OCI-M1 (cell line): ENCODE measurements at regions not wholly inside any gene's neighbourhood (a gene's known extent, or its start where the extent isn't known, plus 50 kb on each side); places are given as distances from the start of the nearest gene placed in this dataset.

Source experiments
- DNase-seq: peaks from one replicate; lab custom pipeline; 2025; lab: John Stamatoyannopoulos, UW

GRCh38 chr9:135240222-135240621 lies 152.8 kb downstream of the OLFM1 start:
- no peak for DNase-seq

- no peak for DNase-seq
These were observed 153.4 kb downstream of the OLFM1 start for GRCh38 chr9:135240871-135241311.

GRCh38 chr9:135241381-135242048 lies 154.0 kb downstream of the OLFM1 start:
- DNase-seq = no peak

- no peak for DNase-seq
These were observed 154.6 kb downstream of the OLFM1 start for GRCh38 chr9:135242049-135242396.

- DNase-seq = no peak
These were observed 154.9 kb downstream of the OLFM1 start for GRCh38 chr9:135242406-135242805.

- DNase-seq = no peak
These were observed 156.0 kb downstream of the OLFM1 start for GRCh38 chr9:135243201-135244190.

GRCh38 chr9:135244271-135245221 lies 157.1 kb downstream of the OLFM1 start:
- DNase-seq = no peak

- DNase-seq = no peak
These were observed 158.2 kb downstream of the OLFM1 start for GRCh38 chr9:135245482-135246247.

GRCh38 chr9:135246248-135247205 lies 159.1 kb downstream of the OLFM1 start:
- DNase-seq = no peak

- no peak for DNase-seq
These were observed 159.9 kb downstream of the OLFM1 start for GRCh38 chr9:135247227-135247930.

GRCh38 chr9:135248111-135248510 lies 160.6 kb downstream of the OLFM1 start:
- DNase-seq = no peak

GRCh38 chr9:135248721-135249120 lies 161.3 kb downstream of the OLFM1 start:
- no peak for DNase-seq

- no peak for DNase-seq
These were observed 161.7 kb downstream of the OLFM1 start for GRCh38 chr9:135249191-135249590.

- DNase-seq = no peak
These were observed 162.2 kb downstream of the OLFM1 start for GRCh38 chr9:135249711-135250110.

GRCh38 chr9:135251331-135251761 lies 163.9 kb downstream of the OLFM1 start:
- no peak for DNase-seq

GRCh38 chr9:135251996-135252760 lies 164.7 kb downstream of the OLFM1 start:
- no peak for DNase-seq

- no peak for DNase-seq
These were observed 165.5 kb downstream of the OLFM1 start for GRCh38 chr9:135252980-135253304.

- no peak for DNase-seq
These were observed 166.0 kb downstream of the OLFM1 start for GRCh38 chr9:135253305-135254004.
